Large intestine (tissue), 3 donors: ENCODE measurements at regions not wholly inside any gene's neighbourhood (a gene's known extent, or its start where the extent isn't known, plus 50 kb on each side); places are given as distances from the start of the nearest gene placed in this dataset.

Experiments used
- DNase-seq, 2 donors: peaks; one replicate each; pipeline versions ENCODE4 v3.0.0 to v3.0.0-alpha.2; 2013
- H3K27ac ChIP-seq: one replicate; pipeline ENCODE4 v1.5.1; 2013; ENCODE audit warnings: low read length
- H3K27me3 ChIP-seq: 2 replicates; pipeline ENCODE4 v1.6.1; 2013; ENCODE audit warnings: low read length; ENCODE audit not compliant: control insufficient read depth, insufficient read depth
- H3K36me3 ChIP-seq: 2 replicates; pipeline ENCODE4 v1.6.1; 2013; ENCODE audit warnings: low read length; ENCODE audit not compliant: control insufficient read depth, insufficient read depth
- H3K4me1 ChIP-seq: one replicate; pipeline ENCODE4 v1.6.1; 2013; ENCODE audit warnings: low read length; ENCODE audit not compliant: control insufficient read depth, insufficient read depth
- H3K4me3 ChIP-seq: one replicate; pipeline ENCODE4 v1.5.1; 2013; ENCODE audit warnings: low read length
- H3K9me3 ChIP-seq: one replicate; pipeline ENCODE4 v1.6.1; 2013; ENCODE audit warnings: mild to moderate bottlenecking, low read depth, low read length, moderate library complexity; ENCODE audit not compliant: control insufficient read depth
- WGBS: methylation state at CpG from one replicate; pipeline ENCODE4 v1.1.5; 2013; ENCODE audit warnings: low lambda C conversion rate; ENCODE audit not compliant: insufficient coverage; 5-methylcytosine and 5-hydroxymethylcytosine counted together

GRCh38 chr12:93059925-93060665 lies 131.0 kb upstream of the EEA1 start:
- no peak for DNase-seq

GRCh38 chr12:93060666-93061472 lies 131.8 kb upstream of the EEA1 start:
- Histone ChIP-seq H3K4me1 (peaks cover 16% of the 10 kb centered on the region), H3K27ac (peak overlapping the region; percentile 39), H3K4me3 (no peak overlapping the region), H3K36me3 (no peaks in the 10 kb centered on the region), H3K27me3 (no peaks in the 10 kb centered on the region), H3K9me3 (no peaks in the 10 kb centered on the region)
- DNase-seq: peak; percentile 35 to 59
- WGBS: no CpG with 5 or more reads among the region's 8 CpGs

More at GRCh38 chr12:93059925-93060665, 131.0 kb upstream of the EEA1 start:
- no peaks in the 10 kb centered on the region for H3K36me3 ChIP-seq
- no peaks in the 10 kb centered on the region for H3K9me3 ChIP-seq
- H3K4me1 ChIP-seq: peaks cover 16% of the 10 kb centered on the region
- no peaks in the 10 kb centered on the region for H3K27me3 ChIP-seq
- H3K27ac ChIP-seq: peak overlapping the region; percentile 32
- WGBS: 80% methylated on average over 3 of the region's 5 CpGs
- no peak overlapping the region for H3K4me3 ChIP-seq

GRCh38 chr12:93061473-93062419 lies 132.7 kb upstream of the EEA1 start:
- H3K27ac ChIP-seq: peak overlapping the region; percentile 39
- no peaks in the 10 kb centered on the region for H3K9me3 ChIP-seq
- H3K4me1 ChIP-seq: peaks cover 14% of the 10 kb centered on the region
- no peaks in the 10 kb centered on the region for H3K27me3 ChIP-seq
- 100% methylated on average over 1 of the region's 9 CpGs for WGBS
- no peaks in the 10 kb centered on the region for H3K36me3 ChIP-seq
- DNase-seq: no peak
- H3K4me3 ChIP-seq: no peak overlapping the region

- Histone ChIP-seq H3K36me3 (no peaks in the 10 kb centered on the region), H3K4me1 (peaks cover 6% of the 10 kb centered on the region), H3K9me3 (no peaks in the 10 kb centered on the region), H3K4me3 (no peak overlapping the region), H3K27ac (no peak overlapping the region), H3K27me3 (no peaks in the 10 kb centered on the region)
- DNase-seq: no peak
- 95% methylated on average over 3 of the region's 3 CpGs for WGBS
Measured at GRCh38 chr12:93065896-93066295, 136.8 kb upstream of the EEA1 start.

GRCh38 chr12:93072340-93072739 lies 143.2 kb upstream of the EEA1 start:
- H3K9me3 ChIP-seq: no peaks in the 10 kb centered on the region
- H3K27me3 ChIP-seq: no peaks in the 10 kb centered on the region
- no peaks in the 10 kb centered on the region for H3K36me3 ChIP-seq
- H3K4me3 ChIP-seq: no peak overlapping the region
- no peak for DNase-seq
- WGBS: 100% methylated on average over 1 of the region's 4 CpGs
- no peak overlapping the region for H3K27ac ChIP-seq
- no peaks in the 10 kb centered on the region for H3K4me1 ChIP-seq

- Histone ChIP-seq H3K4me3 (no peak overlapping the region), H3K36me3 (no peaks in the 10 kb centered on the region), H3K9me3 (no peaks in the 10 kb centered on the region), H3K4me1 (no peaks in the 10 kb centered on the region), H3K27ac (no peak overlapping the region), H3K27me3 (no peaks in the 10 kb centered on the region)
- DNase-seq: no peak
- no CpG with 5 or more reads among the region's 4 CpGs for WGBS
Measured at GRCh38 chr12:93073324-93073723, 144.2 kb upstream of the EEA1 start.

- Histone ChIP-seq H3K4me3 (no peak overlapping the region), H3K9me3 (peaks cover 8% of the 10 kb centered on the region), H3K27ac (no peak overlapping the region), H3K4me1 (no peaks in the 10 kb centered on the region), H3K36me3 (no peaks in the 10 kb centered on the region), H3K27me3 (no peaks in the 10 kb centered on the region)
- DNase-seq: no peak
- WGBS: no CpG with 5 or more reads among the region's 1 CpG
Measured at GRCh38 chr12:93078059-93078458, 149.0 kb upstream of the EEA1 start.

GRCh38 chr12:93078577-93078976 lies 149.5 kb upstream of the EEA1 start:
- peaks cover 8% of the 10 kb centered on the region for H3K9me3 ChIP-seq
- no peak for DNase-seq
- WGBS: 100% methylated on average over 4 of the region's 8 CpGs
- H3K4me3 ChIP-seq: no peak overlapping the region
- no peaks in the 10 kb centered on the region for H3K27me3 ChIP-seq
- H3K4me1 ChIP-seq: no peaks in the 10 kb centered on the region
- no peaks in the 10 kb centered on the region for H3K36me3 ChIP-seq
- no peak overlapping the region for H3K27ac ChIP-seq

GRCh38 chr12:93079271-93079670 lies 150.2 kb upstream of the EEA1 start:
- Histone ChIP-seq H3K4me1 (no peaks in the 10 kb centered on the region), H3K27me3 (no peaks in the 10 kb centered on the region), H3K9me3 (peaks cover 8% of the 10 kb centered on the region), H3K4me3 (no peak overlapping the region), H3K27ac (no peak overlapping the region), H3K36me3 (no peaks in the 10 kb centered on the region)
- DNase-seq: no peak
- no CpG with 5 or more reads among the region's 3 CpGs for WGBS

GRCh38 chr12:93079976-93080375 lies 150.9 kb upstream of the EEA1 start:
- no peak for DNase-seq
- 100% methylated on average over 1 of the region's 6 CpGs for WGBS

More at GRCh38 chr12:93079976-93080375, 150.9 kb upstream of the EEA1 start:
- no peak overlapping the region for H3K27ac ChIP-seq
- H3K27me3 ChIP-seq: no peaks in the 10 kb centered on the region
- H3K4me3 ChIP-seq: no peak overlapping the region
- H3K4me1 ChIP-seq: no peaks in the 10 kb centered on the region
- H3K9me3 ChIP-seq: peaks cover 8% of the 10 kb centered on the region
- no peaks in the 10 kb centered on the region for H3K36me3 ChIP-seq
